Fibroblast of lung (primary cell): ENCODE measurements at regions not wholly inside any gene's neighbourhood (a gene's known extent, or its start where the extent isn't known, plus 50 kb on each side); places are given as distances from the start of the nearest gene placed in this dataset.

ENCODE experiments used
- CTCF ChIP-seq, 2 donors: IDR thresholded peaks in 1 of 2; conservative IDR thresholded peaks in 1 of 2; 1 replicate in 1 of 2; 2 replicates in 1 of 2; pipeline ENCODE4 v1.5.1; 2011 to 2012; ENCODE audit warnings: low read length in 2 of 2, control low read depth in 1 of 2, inconsistent platforms in 1 of 2, low read depth in 1 of 2, mild to moderate bottlenecking in 1 of 2
- EZH2 ChIP-seq: IDR thresholded peaks from 2 replicates; pipeline ENCODE4 v1.5.1; 2012; ENCODE audit warnings: low read length, control low read depth, mild to moderate bottlenecking; ENCODE audit errors: missing control alignments

DNA sequence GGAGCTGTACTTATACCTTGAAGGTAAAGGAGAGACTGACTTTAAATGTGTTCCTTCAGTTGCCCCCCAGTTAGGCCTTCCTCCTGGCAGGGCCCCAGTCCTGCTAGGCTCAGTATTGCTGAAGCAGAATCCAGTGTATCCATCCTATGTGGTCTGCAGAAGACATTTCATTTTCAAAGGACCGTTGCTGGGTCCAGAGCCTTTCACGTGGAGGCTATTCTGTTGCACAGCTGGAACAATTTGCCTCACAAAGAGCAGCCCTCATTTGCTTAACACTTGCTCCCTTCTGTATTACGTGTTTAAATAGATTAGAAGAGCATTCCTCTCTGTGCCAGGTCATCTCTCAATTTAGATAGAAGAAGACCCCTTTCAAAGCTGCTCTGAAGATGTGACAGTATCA is 78.9 kb upstream of the CFAP20DC start:
- TF ChIP-seq CTCF (conservative IDR thresholded peaks at IDR 0.05 in 1 of 2, IDR thresholded peaks at IDR 0.05 in 1 of 2; ENCODE audit: low read depth in 1 of 2, low read length in 2 of 2) (no peak), EZH2 (no peak)
